Nephron (organoid): ENCODE measurements at regions not wholly inside any gene's neighbourhood (a gene's known extent, or its start where the extent isn't known, plus 50 kb on each side); places are given as distances from the start of the nearest gene placed in this dataset.

Source experiments
- H3K27ac Mint-ChIP-seq, 3 experiments: 2 replicates each; pipeline ENCODE4 v1.8.0; 2020; ENCODE audit warnings: mixed read lengths in 3 of 3, mild to moderate bottlenecking in 2 of 3, moderate library complexity in 1 of 3
- H3K27me3 Mint-ChIP-seq: 2 replicates; pipeline ENCODE4 v1.8.0; 2021; ENCODE audit warnings: low read depth, mild to moderate bottlenecking, moderate library complexity, mixed read lengths
- H3K36me3 Mint-ChIP-seq: 2 replicates; pipeline ENCODE4 v1.8.0; 2020; ENCODE audit warnings: low read depth, mixed read lengths
- H3K4me1 Mint-ChIP-seq: 2 replicates; pipeline ENCODE4 v1.8.0; 2020; ENCODE audit warnings: mixed read lengths
- H3K4me3 Mint-ChIP-seq, 3 experiments: 2 replicates each; pipeline ENCODE4 v1.8.0; 2020; ENCODE audit warnings: mild to moderate bottlenecking in 3 of 3, mixed read lengths in 3 of 3, moderate library complexity in 2 of 3
- H3K9me3 Mint-ChIP-seq: 2 replicates; pipeline ENCODE4 v1.8.0; 2020; ENCODE audit warnings: mixed read lengths
- TF ChIP-seq, protein P1 (sequence below), 3 experiments: fragments of 200-600 bp; sonication (generic); IDR thresholded peaks; one replicate each; pipeline ENCODE4 v1.5.0; 2021; ENCODE audit warnings: antibody characterized with exemption in 3 of 3; ENCODE audit not compliant: unreplicated experiment in 3 of 3

DNA sequence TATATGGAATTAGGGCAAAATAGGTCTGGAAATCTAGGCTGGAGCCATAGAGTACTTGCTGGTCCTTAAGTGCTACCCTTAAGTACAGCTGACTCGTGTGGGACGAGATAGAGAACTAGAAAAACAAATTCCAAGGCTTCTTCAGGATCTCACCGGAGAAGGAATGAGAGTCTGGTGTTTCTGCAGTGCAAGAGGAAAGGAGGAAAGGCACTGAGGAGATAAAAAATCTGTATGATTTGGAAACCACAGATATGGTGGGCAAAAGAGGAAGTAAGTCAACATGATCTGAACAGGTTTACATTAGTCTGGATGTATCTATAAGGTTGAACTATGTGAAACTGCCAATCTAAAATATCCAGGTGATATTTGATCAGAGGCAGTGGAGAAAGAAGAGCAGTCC is 134.4 kb upstream of the SOX5 start:
- Mint-ChIP-seq H3K27ac (peak overlapping the region in 2 of 3 experiments; percentile 1 to 53), H3K36me3 (no peaks in the 10 kb centered on the region), H3K9me3 (no peaks in the 10 kb centered on the region), H3K27me3 (no peaks in the 10 kb centered on the region), H3K4me1 (peaks cover 4% of the 10 kb centered on the region), H3K4me3 (no peak overlapping the region)
- TF ChIP-seq, protein P1, sequence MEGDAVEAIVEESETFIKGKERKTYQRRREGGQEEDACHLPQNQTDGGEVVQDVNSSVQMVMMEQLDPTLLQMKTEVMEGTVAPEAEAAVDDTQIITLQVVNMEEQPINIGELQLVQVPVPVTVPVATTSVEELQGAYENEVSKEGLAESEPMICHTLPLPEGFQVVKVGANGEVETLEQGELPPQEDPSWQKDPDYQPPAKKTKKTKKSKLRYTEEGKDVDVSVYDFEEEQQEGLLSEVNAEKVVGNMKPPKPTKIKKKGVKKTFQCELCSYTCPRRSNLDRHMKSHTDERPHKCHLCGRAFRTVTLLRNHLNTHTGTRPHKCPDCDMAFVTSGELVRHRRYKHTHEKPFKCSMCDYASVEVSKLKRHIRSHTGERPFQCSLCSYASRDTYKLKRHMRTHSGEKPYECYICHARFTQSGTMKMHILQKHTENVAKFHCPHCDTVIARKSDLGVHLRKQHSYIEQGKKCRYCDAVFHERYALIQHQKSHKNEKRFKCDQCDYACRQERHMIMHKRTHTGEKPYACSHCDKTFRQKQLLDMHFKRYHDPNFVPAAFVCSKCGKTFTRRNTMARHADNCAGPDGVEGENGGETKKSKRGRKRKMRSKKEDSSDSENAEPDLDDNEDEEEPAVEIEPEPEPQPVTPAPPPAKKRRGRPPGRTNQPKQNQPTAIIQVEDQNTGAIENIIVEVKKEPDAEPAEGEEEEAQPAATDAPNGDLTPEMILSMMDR (IDR thresholded peaks at IDR 0.05; ENCODE audit: unreplicated experiment in 3 of 3), result no peak

DNA sequence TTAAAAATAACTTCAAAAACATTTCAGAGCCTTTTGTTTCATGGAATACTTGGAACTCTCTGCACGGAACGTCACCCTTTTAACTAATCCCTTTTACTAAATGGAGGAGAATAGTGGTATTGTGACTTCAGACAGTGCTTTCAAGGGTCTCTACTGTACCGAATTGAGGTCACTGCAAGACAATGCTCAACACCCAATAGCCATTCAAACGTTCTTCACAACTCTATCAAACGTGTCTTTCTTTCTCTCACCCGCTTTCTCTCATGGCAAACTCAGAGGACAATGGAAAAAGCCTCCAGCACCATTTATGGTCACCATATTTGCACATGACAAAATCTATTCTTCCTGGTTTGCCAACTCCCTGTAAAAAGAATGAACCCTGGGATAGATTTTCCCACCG is 132.1 kb upstream of the SOX5 start:
- TF ChIP-seq, protein P1 (IDR thresholded peaks at IDR 0.05; ENCODE audit: unreplicated experiment in 3 of 3), result no peak
- Mint-ChIP-seq H3K36me3 (no peaks in the 10 kb centered on the region), H3K9me3 (no peaks in the 10 kb centered on the region), H3K27ac (no peak overlapping the region), H3K4me1 (peaks cover 4% of the 10 kb centered on the region), H3K27me3 (no peaks in the 10 kb centered on the region), H3K4me3 (no peak overlapping the region)

DNA sequence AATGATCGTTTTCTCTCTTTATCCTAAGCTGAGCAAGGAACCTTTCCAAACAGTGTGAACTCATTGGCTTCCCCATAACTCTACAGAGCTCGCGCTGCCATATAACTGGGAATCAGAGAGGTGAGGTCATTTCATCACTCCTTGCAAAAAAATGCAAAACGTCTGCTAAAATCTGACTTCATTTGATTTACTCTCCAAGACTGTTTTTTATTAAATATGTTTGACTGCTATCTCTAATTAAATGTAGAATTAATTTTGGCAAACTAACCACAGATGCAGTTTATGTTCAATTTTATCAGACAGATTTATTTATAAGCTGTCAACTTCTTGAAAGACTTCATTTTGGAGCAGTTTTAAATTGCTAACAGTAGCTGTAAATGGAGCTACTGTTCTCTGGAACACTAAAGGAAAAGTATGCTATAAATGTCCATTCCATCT is 131.6 kb upstream of the SOX5 start:
- TF ChIP-seq, protein P1 (IDR thresholded peaks at IDR 0.05; ENCODE audit: unreplicated experiment in 3 of 3), result no peak
- no peaks in the 10 kb centered on the region for H3K9me3 Mint-ChIP-seq
- H3K36me3 Mint-ChIP-seq, result no peaks in the 10 kb centered on the region
- no peak overlapping the region for H3K27ac Mint-ChIP-seq
- H3K4me3 Mint-ChIP-seq, result no peak overlapping the region
- no peaks in the 10 kb centered on the region for H3K27me3 Mint-ChIP-seq
- peaks cover 4% of the 10 kb centered on the region for H3K4me1 Mint-ChIP-seq

DNA sequence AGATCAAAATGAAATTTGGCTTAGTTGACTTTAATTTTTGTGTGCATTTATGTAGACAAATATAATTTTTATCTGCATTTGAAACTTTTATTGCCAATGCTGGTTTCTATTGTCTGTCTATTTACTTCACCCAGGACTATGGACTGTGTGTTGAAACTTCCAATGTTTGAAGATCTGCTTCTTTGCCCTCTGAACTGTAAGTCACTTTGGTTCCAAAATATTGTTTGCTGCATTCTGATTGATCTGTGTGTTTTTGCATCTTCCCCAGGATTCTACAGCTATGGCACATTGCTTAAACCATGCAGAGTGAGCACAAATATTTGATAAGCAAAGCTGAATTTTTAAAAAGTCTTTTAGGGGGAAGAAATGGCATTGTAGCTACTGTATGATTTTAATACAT is 131.0 kb upstream of the SOX5 start:
- TF ChIP-seq, protein P1 (IDR thresholded peaks at IDR 0.05; ENCODE audit: unreplicated experiment in 3 of 3), result no peak
- Mint-ChIP-seq H3K27me3 (no peaks in the 10 kb centered on the region), H3K4me3 (no peak overlapping the region), H3K27ac (no peak overlapping the region), H3K36me3 (no peaks in the 10 kb centered on the region), H3K4me1 (peaks cover 4% of the 10 kb centered on the region), H3K9me3 (no peaks in the 10 kb centered on the region)

DNA sequence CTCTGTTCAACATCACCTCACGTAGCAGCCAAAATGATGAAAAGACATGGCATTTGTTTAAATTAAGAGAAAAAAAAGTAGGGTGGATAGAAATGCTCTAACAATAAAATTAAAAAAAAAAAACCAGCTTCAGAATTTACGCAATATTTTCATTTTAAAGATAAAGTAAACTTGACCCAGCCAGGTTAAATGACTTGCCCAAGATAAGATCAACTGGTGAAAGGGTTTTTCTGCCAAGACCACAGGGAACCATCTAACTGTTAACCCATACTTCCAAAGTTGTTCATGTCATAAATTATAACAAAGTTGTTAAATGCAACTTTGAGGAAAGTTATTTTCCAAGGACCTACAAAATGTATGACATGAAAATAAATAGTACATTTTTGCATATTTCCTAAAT is 129.6 kb upstream of the SOX5 start:
- H3K27me3 Mint-ChIP-seq, result no peaks in the 10 kb centered on the region
- no peaks in the 10 kb centered on the region for H3K9me3 Mint-ChIP-seq
- H3K4me3 Mint-ChIP-seq, result no peak overlapping the region
- H3K4me1 Mint-ChIP-seq, result peaks cover 4% of the 10 kb centered on the region
- no peak overlapping the region for H3K27ac Mint-ChIP-seq
- TF ChIP-seq, protein P1 (IDR thresholded peaks at IDR 0.05; ENCODE audit: unreplicated experiment in 3 of 3), result no peak
- no peaks in the 10 kb centered on the region for H3K36me3 Mint-ChIP-seq

DNA sequence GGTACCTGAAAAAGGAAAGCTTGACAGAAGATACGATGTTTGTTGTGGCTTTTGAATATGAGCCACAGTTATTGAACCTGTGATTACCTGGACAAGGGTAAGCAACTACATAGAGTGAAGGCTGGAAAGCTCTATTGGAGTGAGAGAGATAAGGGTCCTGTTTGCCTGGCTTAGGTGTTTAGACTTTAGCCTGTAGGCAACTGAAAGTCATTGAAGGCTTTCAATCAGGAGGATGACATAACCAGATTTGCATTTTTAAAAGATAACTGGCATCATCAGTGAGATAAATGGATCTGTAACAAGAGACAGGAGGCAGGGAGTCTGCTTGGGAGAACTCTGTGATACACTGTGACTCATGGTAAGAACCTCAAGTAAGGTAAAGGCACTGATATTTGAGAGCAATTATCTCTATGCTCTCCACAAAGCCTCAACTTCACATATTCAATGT is 128.9 kb upstream of the SOX5 start:
- Mint-ChIP-seq H3K4me3 (no peak overlapping the region), H3K4me1 (peaks cover 6% of the 10 kb centered on the region), H3K27me3 (no peaks in the 10 kb centered on the region), H3K27ac (no peak overlapping the region), H3K9me3 (no peaks in the 10 kb centered on the region), H3K36me3 (no peaks in the 10 kb centered on the region)
- TF ChIP-seq, protein P1 (IDR thresholded peaks at IDR 0.05; ENCODE audit: unreplicated experiment in 3 of 3), result no peak
